Transverse colon (tissue), 3 donors: ENCODE measurements at regions not wholly inside any gene's neighbourhood (a gene's known extent, or its start where the extent isn't known, plus 50 kb on each side); places are given as distances from the start of the nearest gene placed in this dataset.
"Not testable (repeated sequence)": the region's sequence is repeated elsewhere in the genome, so short reads cannot be mapped to it uniquely, and the experiment has no call there.

Experiments
- CTCF ChIP-seq, 5 experiments: fragments of 200-600 bp in 3 of 5; fragments of 450-650 bp in 2 of 5; sonication (generic) in 3 of 5; IDR thresholded peaks; 1 replicate in 2 of 5; 2 replicates in 3 of 5; pipeline ENCODE4 v1.5.1; 2016 to 2017; ENCODE audit warnings: antibody characterized with exemption in 5 of 5, inconsistent platforms in 3 of 5, mild to moderate bottlenecking in 2 of 5, moderate library complexity in 1 of 5
- EP300 ChIP-seq: sonication (generic); formaldehyde crosslinking; IDR thresholded peaks from one replicate; pipeline ENCODE4 v1.6.1; 2017; ENCODE audit warnings: antibody characterized with exemption, low read depth
- POLR2A ChIP-seq: fragments of 450-650 bp; IDR thresholded peaks from one replicate; pipeline ENCODE4 v1.6.1; 2016; ENCODE audit warnings: antibody characterized with exemption, mild to moderate bottlenecking, moderate library complexity

- TF ChIP-seq CTCF (IDR thresholded peaks at IDR 0.05); POLR2A; EP300: not testable (repeated sequence)
Measured at GRCh38 chr5:62222305-62222704, 83.7 kb upstream of the KIF2A start.
